Pons (tissue), 1 donor: ENCODE measurements at regions not wholly inside any gene's neighbourhood (a gene's known extent, or its start where the extent isn't known, plus 50 kb on each side); places are given as distances from the start of the nearest gene placed in this dataset.

Experiments
- DNase-seq: peaks from one replicate; pipeline ENCODE4 v3.0.0-alpha.2; 2016; ENCODE audit warnings: low spot score

- no peak for DNase-seq
These were observed 206.8 kb downstream of the LPIN1 start for GRCh38 chr2:11953258-11953657.

GRCh38 chr2:11955314-11955713 lies 208.9 kb downstream of the LPIN1 start:
- peak; percentile 10 for DNase-seq

GRCh38 chr2:11955884-11956291 lies 209.5 kb downstream of the LPIN1 start:
- DNase-seq = no peak

GRCh38 chr2:11962707-11963328 lies 216.4 kb downstream of the LPIN1 start:
- DNase-seq = no peak

GRCh38 chr2:11963966-11964365 lies 217.5 kb downstream of the LPIN1 start:
- no peak for DNase-seq

GRCh38 chr2:11967946-11968465 lies 221.6 kb downstream of the LPIN1 start:
- no peak for DNase-seq

- no peak for DNase-seq
These were observed 222.1 kb downstream of the LPIN1 start for GRCh38 chr2:11968521-11968920.

- no peak for DNase-seq
These were observed 223.3 kb downstream of the LPIN1 start for GRCh38 chr2:11969774-11970173.

GRCh38 chr2:11974573-11974972 lies 228.1 kb downstream of the LPIN1 start:
- DNase-seq = no peak

GRCh38 chr2:11975373-11975772 lies 228.9 kb downstream of the LPIN1 start:
- DNase-seq = no peak

- no peak for DNase-seq
These were observed 229.6 kb downstream of the LPIN1 start for GRCh38 chr2:11976073-11976472.

GRCh38 chr2:11977766-11978524 lies 231.5 kb downstream of the LPIN1 start:
- DNase-seq = no peak

GRCh38 chr2:11980809-11981208 lies 234.4 kb downstream of the LPIN1 start:
- DNase-seq = no peak

- DNase-seq = no peak
These were observed 237.0 kb downstream of the LPIN1 start for GRCh38 chr2:11983401-11983800.

- DNase-seq = peak; percentile 39
These were observed 237.4 kb downstream of the LPIN1 start for GRCh38 chr2:11983870-11984269.

- DNase-seq = no peak
These were observed 238.1 kb downstream of the LPIN1 start for GRCh38 chr2:11984316-11985158.

GRCh38 chr2:11985817-11986566 lies 239.6 kb downstream of the LPIN1 start:
- no peak for DNase-seq

- no peak for DNase-seq
These were observed 240.7 kb downstream of the LPIN1 start for GRCh38 chr2:11987151-11987550.

GRCh38 chr2:11988691-11989353 lies 242.4 kb downstream of the LPIN1 start:
- DNase-seq = no peak

- no peak for DNase-seq
These were observed 242.9 kb downstream of the LPIN1 start for GRCh38 chr2:11989354-11989703.

- no peak for DNase-seq
These were observed 244.1 kb downstream of the LPIN1 start for GRCh38 chr2:11990576-11990975.
